ENCODE measurements at regions not wholly inside any gene's neighbourhood (a gene's known extent, or its start where the extent isn't known, plus 50 kb on each side); places are given as distances from the start of the nearest gene placed in this dataset.

- TF ChIP-seq CTCF (IDR thresholded peaks at IDR 0.05): no peak
- no peak for TF ChIP-seq POLR2A (IDR thresholded peaks at IDR 0.05)
Measured at GRCh38 chr19:31983647-31984046, 361.8 kb upstream of the ZNF507 start.
